A549 (cell line): ENCODE measurements at regions not wholly inside any gene's neighbourhood (a gene's known extent, or its start where the extent isn't known, plus 50 kb on each side); places are given as distances from the start of the nearest gene placed in this dataset.

ENCODE experiments used
- ATAC-seq, 2 experiments: fragments of 200-7000 bp in 1 of 2; fragments of >200 bp in 1 of 2; cut with Nextera tagmentation in 1 of 2; cut with Tn5 transposase in 1 of 2; 3 replicates each; pipeline versions ENCODE4 v1.8.0 to v1.9.1; 2018 to 2020; ENCODE audit warnings: mild to moderate bottlenecking in 1 of 2, moderate library complexity in 1 of 2
- CTCF ChIA-PET: fragments of 300-600 bp; sonication (Branson Sonifier 250); formaldehyde crosslinking; extraction: SDS; loops from one replicate; lab custom pipeline; 2021; ENCODE audit warnings: antibody characterized with exemption, inconsistent platforms; lab: Yijun Ruan, JAX
- POLR2A ChIA-PET: fragments of 350-600 bp; formaldehyde crosslinking; extraction: SDS; loops from one replicate; lab custom pipeline; 2021; ENCODE audit warnings: antibody characterized with exemption, inconsistent platforms; lab: Yijun Ruan, JAX
- DNase-seq, 2 experiments: peaks; one replicate each; pipeline versions ENCODE4 v3.0.0 to v3.0.0-alpha.2; 2011 to 2016; ENCODE audit warnings: low read depth in 1 of 2, low spot score in 1 of 2
- FAIRE-seq: peaks from 2 replicates; lab custom pipeline; 2011; peaks lifted over from hg19 to GRCh38; lab: Jason Lieb, UNC
- H3K27ac ChIP-seq, 2 experiments: fragments of >200 bp; sonication (Bioruptor Twin); formaldehyde crosslinking; 3 replicates each; pipeline ENCODE4 v1.5.1; 2016 to 2017
- H3K4me1 ChIP-seq: fragments of >200 bp; sonication (Bioruptor Twin); formaldehyde crosslinking; 3 replicates; pipeline ENCODE4 v1.6.1; 2016
- H3K4me2 ChIP-seq: fragments of >200 bp; sonication (Bioruptor Twin); formaldehyde crosslinking; 3 replicates; pipeline ENCODE4 v1.6.1; 2016
- H3K4me3 ChIP-seq: fragments of >200 bp; sonication (Bioruptor Twin); formaldehyde crosslinking; 3 replicates; pipeline ENCODE4 v1.5.1; 2016
- H3K9me3 ChIP-seq: fragments of >200 bp; sonication (Bioruptor Twin); formaldehyde crosslinking; 3 replicates; pipeline ENCODE4 v1.6.1; 2016
- CBX2 ChIP-seq: fragments of 200-600 bp; sonication (generic); IDR thresholded peaks from 2 replicates; pipeline ENCODE4 v1.6.1; 2016; ENCODE audit warnings: low read depth, mild to moderate bottlenecking, borderline replicate concordance
- CHD2 ChIP-seq: fragments of 150-350 bp; IDR thresholded peaks from 2 replicates; pipeline ENCODE4 v1.6.1; 2014; ENCODE audit warnings: low read length; ENCODE audit not compliant: partially characterized antibody
- ESRRA ChIP-seq: fragments of 150-350 bp; IDR thresholded peaks from 2 replicates; pipeline ENCODE4 v1.6.1; 2014; ENCODE audit warnings: mild to moderate bottlenecking, low read length, borderline replicate concordance
- GATA3 ChIP-seq: IDR thresholded peaks from 2 replicates; pipeline ENCODE4 v1.6.1; 2012; ENCODE audit warnings: borderline replicate concordance
- HDAC2 ChIP-seq: fragments of 200-600 bp; sonication (generic); IDR thresholded peaks from 2 replicates; pipeline ENCODE4 v1.6.1; 2016
- HOXB13 ChIP-seq: fragments of 250-450 bp; sonication (Bioruptor Pico); IDR thresholded peaks from 2 replicates; pipeline ENCODE4 v1.5.0; 2020; ENCODE audit warnings: low read depth, mild to moderate bottlenecking, moderate library complexity
- HOXB5 ChIP-seq: fragments of 250-450 bp; sonication (Bioruptor Pico); IDR thresholded peaks from 2 replicates; pipeline ENCODE4 v1.5.0; 2020; ENCODE audit warnings: mild to moderate bottlenecking, moderate library complexity
- JUNB ChIP-seq: fragments of >200 bp; sonication (Bioruptor Twin); formaldehyde crosslinking; IDR thresholded peaks from 2 replicates; pipeline ENCODE4 v1.6.1; 2016
- KDM1A ChIP-seq: fragments of 200-600 bp; sonication (generic); IDR thresholded peaks from 2 replicates; pipeline ENCODE4 v1.6.1; 2016; ENCODE audit warnings: low read depth, mild to moderate bottlenecking
- MAZ ChIP-seq: fragments of 150-350 bp; IDR thresholded peaks from 2 replicates; pipeline ENCODE4 v1.6.1; 2014; ENCODE audit warnings: antibody characterized with exemption, low read depth, low read length, borderline replicate concordance
- MYC ChIP-seq: IDR thresholded peaks from 2 replicates; pipeline ENCODE4 v1.6.1; 2012; ENCODE audit warnings: mild to moderate bottlenecking, inconsistent platforms, low read length, improper control_type of control experiment, borderline replicate concordance
- NPAS2 ChIP-seq: fragments of 250-450 bp; sonication (Bioruptor Pico); IDR thresholded peaks from 2 replicates; pipeline ENCODE4 v1.8.0; 2022; ENCODE audit warnings: mild to moderate bottlenecking, moderate library complexity, borderline replicate concordance
- POLR2A ChIP-seq: IDR thresholded peaks from 2 replicates; pipeline ENCODE4 v1.6.1; 2012; ENCODE audit warnings: mild to moderate bottlenecking, low read length
- RAD21 ChIP-seq, 2 experiments: fragments of >200 bp in 1 of 2; sonication (Bioruptor Twin) in 1 of 2; formaldehyde crosslinking in 1 of 2; IDR thresholded peaks in 1 of 2; conservative IDR thresholded peaks in 1 of 2; 2 replicates in 1 of 2; 3 replicates in 1 of 2; pipeline ENCODE4 v1.6.1; 2012 to 2018; ENCODE audit warnings: inconsistent platforms in 1 of 2
- SMC3 ChIP-seq: fragments of >200 bp; sonication (Bioruptor Twin); formaldehyde crosslinking; IDR thresholded peaks from 3 replicates; pipeline ENCODE4 v1.6.1; 2018; ENCODE audit warnings: inconsistent platforms
- SREBF2 ChIP-seq: fragments of 450-650 bp; IDR thresholded peaks from 2 replicates; pipeline ENCODE4 v1.6.1; 2014; ENCODE audit warnings: mild to moderate bottlenecking, moderate library complexity
- TFCP2L1 ChIP-seq: fragments of 250-450 bp; sonication (Bioruptor Pico); IDR thresholded peaks from 2 replicates; pipeline ENCODE4 v1.5.0; 2021; ENCODE audit warnings: mild to moderate bottlenecking
- ZNF302 ChIP-seq: fragments of 250-450 bp; sonication (Bioruptor Pico); IDR thresholded peaks from 2 replicates; pipeline ENCODE4 v1.9.0; 2021; ENCODE audit warnings: inconsistent platforms, mild to moderate bottlenecking, moderate library complexity
- WGBS: methylation state at CpG from one replicate; pipeline ENCODE4 v1.1.6; 2017; ENCODE audit errors: missing lambda C conversion rate; 5-methylcytosine and 5-hydroxymethylcytosine counted together
- TF ChIP-seq, protein P1 (sequence below): fragments of 450-650 bp; IDR thresholded peaks from 2 replicates; pipeline ENCODE4 v1.6.1; 2014; ENCODE audit warnings: antibody characterized with exemption
- TF ChIP-seq, protein P2 (sequence below): IDR thresholded peaks from 2 replicates; pipeline ENCODE4 v1.6.1; 2012; ENCODE audit warnings: low read depth, borderline replicate concordance
- TF ChIP-seq, protein P3 (sequence below): fragments of 150-350 bp; IDR thresholded peaks from 2 replicates; pipeline ENCODE4 v1.6.1; 2014; ENCODE audit warnings: low read depth, mild to moderate bottlenecking, low read length
- TF ChIP-seq, protein P4 (sequence below): fragments of >200 bp; sonication (Bioruptor Twin); formaldehyde crosslinking; IDR thresholded peaks from 3 replicates; pipeline ENCODE4 v1.5.1; 2016
- TF ChIP-seq, protein P5 (sequence below): IDR thresholded peaks from 2 replicates; pipeline ENCODE4 v1.6.1; 2012

DNA sequence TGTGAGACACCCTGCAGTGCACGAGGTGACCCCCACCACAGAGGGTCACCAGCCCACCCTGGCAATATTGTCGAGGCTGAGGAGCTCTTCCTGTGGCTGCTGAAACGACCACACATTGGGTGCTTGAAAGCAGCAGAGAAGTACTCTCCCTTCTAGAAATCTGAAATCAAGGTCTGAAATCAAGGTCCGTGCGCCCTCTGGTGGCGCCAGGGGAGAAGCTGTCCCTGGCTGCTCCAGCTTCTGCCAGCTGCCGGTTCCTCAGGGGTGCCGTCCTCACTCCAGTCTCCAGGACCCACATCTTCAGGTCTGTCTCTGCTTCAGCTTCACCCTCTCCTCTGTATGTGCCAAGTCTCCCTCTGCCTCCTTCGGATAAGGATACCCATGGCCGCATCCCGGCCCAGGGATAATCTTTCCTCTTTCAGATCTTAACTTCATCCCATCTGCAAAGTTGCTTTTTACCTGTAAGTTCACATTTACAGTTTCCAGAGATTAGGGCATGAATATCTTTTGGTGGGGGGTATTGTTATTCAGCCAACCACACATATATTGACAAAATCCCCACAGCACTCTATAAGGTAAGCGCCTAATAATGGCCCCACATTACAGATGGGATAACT lies 108.3 kb upstream of the PHACTR3 start:
- POLR2A ChIA-PET: interaction anchor here (0.9 kb wide), 1 partner anchor 514 kb away, joined by 3 read pairs; no protein-coding TSS in a partner anchor
- peak; percentile 65 for FAIRE-seq
- 12% methylated on average over 12 of the region's 12 CpGs for WGBS

DNA sequence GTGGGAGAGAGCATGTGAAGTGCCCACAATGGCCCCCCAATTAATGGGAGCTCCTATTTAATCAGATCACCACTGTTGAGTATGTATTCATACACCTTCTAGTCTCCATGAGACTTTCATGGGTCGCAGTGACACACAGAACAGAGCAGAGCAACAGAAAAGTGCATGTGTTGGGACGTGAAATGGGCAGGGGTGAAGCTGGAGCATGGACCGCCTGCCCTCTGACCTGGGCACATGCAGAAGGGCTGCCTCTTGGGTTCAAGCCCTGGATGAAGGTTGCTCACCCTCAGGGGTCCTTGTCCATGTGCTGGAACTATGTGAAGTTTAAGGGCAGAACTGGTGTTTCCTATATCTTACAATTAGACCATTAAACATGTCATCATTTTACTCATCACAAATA lies 106.0 kb upstream of the PHACTR3 start:
- DNase-seq (no peak), FAIRE-seq (no peak), ATAC-seq (no peak)
- Histone ChIP-seq H3K4me3 (no peak overlapping the region), H3K27ac (no peak overlapping the region), H3K4me2 (no peak overlapping the region), H3K9me3 (peaks cover 23% of the 10 kb centered on the region), H3K4me1 (no peaks in the 10 kb centered on the region)
- CTCF ChIA-PET: interaction anchor here (0.6 to 1.6 kb wide), 2 partner anchors 634 to 658 kb away, joined by 3 read pairs; no protein-coding TSS in a partner anchor
- 5% methylated on average over 3 of the region's 3 CpGs for WGBS
- TF ChIP-seq JUNB (no peak), SMC3 (no peak), ESRRA (no peak), CBX2 (no peak), GATA3 (no peak), POLR2A (no peak), MAZ (no peak), HOXB13 (no peak), ZNF302 (CRISPR knock-in tag) (no peak), CHD2 (no peak), SREBF2 (no peak), HDAC2 (no peak), HOXB5 (CRISPR knock-in tag) (no peak)
- TF ChIP-seq, protein P1, sequence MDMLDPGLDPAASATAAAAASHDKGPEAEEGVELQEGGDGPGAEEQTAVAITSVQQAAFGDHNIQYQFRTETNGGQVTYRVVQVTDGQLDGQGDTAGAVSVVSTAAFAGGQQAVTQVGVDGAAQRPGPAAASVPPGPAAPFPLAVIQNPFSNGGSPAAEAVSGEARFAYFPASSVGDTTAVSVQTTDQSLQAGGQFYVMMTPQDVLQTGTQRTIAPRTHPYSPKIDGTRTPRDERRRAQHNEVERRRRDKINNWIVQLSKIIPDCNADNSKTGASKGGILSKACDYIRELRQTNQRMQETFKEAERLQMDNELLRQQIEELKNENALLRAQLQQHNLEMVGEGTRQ: no peak
- TF ChIP-seq, protein P2, sequence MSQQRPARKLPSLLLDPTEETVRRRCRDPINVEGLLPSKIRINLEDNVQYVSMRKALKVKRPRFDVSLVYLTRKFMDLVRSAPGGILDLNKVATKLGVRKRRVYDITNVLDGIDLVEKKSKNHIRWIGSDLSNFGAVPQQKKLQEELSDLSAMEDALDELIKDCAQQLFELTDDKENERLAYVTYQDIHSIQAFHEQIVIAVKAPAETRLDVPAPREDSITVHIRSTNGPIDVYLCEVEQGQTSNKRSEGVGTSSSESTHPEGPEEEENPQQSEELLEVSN: no peak
- TF ChIP-seq, protein P3, sequence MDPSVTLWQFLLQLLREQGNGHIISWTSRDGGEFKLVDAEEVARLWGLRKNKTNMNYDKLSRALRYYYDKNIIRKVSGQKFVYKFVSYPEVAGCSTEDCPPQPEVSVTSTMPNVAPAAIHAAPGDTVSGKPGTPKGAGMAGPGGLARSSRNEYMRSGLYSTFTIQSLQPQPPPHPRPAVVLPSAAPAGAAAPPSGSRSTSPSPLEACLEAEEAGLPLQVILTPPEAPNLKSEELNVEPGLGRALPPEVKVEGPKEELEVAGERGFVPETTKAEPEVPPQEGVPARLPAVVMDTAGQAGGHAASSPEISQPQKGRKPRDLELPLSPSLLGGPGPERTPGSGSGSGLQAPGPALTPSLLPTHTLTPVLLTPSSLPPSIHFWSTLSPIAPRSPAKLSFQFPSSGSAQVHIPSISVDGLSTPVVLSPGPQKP: no peak
- POLR2A ChIA-PET: no interaction called here

More for the DNA sequence above, 108.3 kb upstream of the PHACTR3 start:
- Histone ChIP-seq H3K4me1 (no peaks in the 10 kb centered on the region), H3K9me3 (peaks cover 23% of the 10 kb centered on the region), H3K4me2 (no peak overlapping the region), H3K27ac (no peak overlapping the region), H3K4me3 (no peak overlapping the region)
- CTCF ChIA-PET: interaction anchor here (0.5 to 3.0 kb wide), 57 partner anchors 9 to 1934 kb away, joined by 3 to 31 read pairs (median 4); no protein-coding TSS in a partner anchor
- ATAC-seq (peak; percentile 91 to 95), DNase-seq (peak; percentile 67 to 71)
- TF ChIP-seq SMC3: peak; percentile 71
- TF ChIP-seq, protein P4, sequence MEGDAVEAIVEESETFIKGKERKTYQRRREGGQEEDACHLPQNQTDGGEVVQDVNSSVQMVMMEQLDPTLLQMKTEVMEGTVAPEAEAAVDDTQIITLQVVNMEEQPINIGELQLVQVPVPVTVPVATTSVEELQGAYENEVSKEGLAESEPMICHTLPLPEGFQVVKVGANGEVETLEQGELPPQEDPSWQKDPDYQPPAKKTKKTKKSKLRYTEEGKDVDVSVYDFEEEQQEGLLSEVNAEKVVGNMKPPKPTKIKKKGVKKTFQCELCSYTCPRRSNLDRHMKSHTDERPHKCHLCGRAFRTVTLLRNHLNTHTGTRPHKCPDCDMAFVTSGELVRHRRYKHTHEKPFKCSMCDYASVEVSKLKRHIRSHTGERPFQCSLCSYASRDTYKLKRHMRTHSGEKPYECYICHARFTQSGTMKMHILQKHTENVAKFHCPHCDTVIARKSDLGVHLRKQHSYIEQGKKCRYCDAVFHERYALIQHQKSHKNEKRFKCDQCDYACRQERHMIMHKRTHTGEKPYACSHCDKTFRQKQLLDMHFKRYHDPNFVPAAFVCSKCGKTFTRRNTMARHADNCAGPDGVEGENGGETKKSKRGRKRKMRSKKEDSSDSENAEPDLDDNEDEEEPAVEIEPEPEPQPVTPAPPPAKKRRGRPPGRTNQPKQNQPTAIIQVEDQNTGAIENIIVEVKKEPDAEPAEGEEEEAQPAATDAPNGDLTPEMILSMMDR: peak; percentile 85
- peak; percentile 70 to 74 for TF ChIP-seq RAD21 (conservative IDR thresholded peaks at IDR 0.05 in 1 of 2, IDR thresholded peaks at IDR 0.05 in 1 of 2)
- TF ChIP-seq NPAS2 (CRISPR knock-in tag): no peak

DNA sequence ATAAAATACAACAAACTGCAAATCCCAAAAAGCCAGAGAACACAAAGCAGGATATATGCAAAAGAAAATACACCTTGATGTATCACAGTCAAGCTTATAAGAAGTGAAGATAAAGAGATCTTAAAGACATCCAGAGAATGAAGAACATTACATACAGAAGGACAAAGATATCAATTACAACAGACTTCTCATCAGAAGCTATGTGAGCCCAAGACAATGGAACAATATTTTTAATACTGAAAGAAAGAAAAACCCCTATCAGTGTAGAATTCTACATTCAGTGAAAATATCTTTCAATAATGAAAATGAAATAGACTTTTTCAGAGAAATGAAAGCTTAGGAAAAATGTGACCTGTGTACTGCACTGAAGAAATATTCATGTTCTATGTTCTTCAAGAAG lies 104.5 kb upstream of the PHACTR3 start:
- peaks cover 23% of the 10 kb centered on the region for H3K9me3 ChIP-seq
- TF ChIP-seq, protein P5, sequence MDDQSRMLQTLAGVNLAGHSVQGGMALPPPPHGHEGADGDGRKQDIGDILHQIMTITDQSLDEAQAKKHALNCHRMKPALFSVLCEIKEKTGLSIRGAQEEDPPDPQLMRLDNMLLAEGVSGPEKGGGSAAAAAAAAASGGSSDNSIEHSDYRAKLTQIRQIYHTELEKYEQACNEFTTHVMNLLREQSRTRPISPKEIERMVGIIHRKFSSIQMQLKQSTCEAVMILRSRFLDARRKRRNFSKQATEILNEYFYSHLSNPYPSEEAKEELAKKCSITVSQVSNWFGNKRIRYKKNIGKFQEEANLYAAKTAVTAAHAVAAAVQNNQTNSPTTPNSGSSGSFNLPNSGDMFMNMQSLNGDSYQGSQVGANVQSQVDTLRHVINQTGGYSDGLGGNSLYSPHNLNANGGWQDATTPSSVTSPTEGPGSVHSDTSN: no peak
- no peak for TF ChIP-seq POLR2A
- TF ChIP-seq TFCP2L1 (CRISPR knock-in tag): no peak
- TF ChIP-seq NPAS2 (CRISPR knock-in tag): no peak
- TF ChIP-seq RAD21 (conservative IDR thresholded peaks at IDR 0.05 in 1 of 2, IDR thresholded peaks at IDR 0.05 in 1 of 2): no peak
- TF ChIP-seq ZNF302 (CRISPR knock-in tag): no peak
- TF ChIP-seq MYC: no peak
- TF ChIP-seq KDM1A: no peak
- no peak for TF ChIP-seq JUNB
- TF ChIP-seq HDAC2: no peak
- DNase-seq (no peak), ATAC-seq (no peak), FAIRE-seq (no peak)
- ChIA-PET POLR2A (no interaction called here), CTCF (interaction anchor here (0.7 kb wide), 1 partner anchor 328 kb away, joined by 3 read pairs; no protein-coding TSS in a partner anchor)
- H3K4me3 ChIP-seq: no peak overlapping the region
- no peak overlapping the region for H3K27ac ChIP-seq
- no peak overlapping the region for H3K4me2 ChIP-seq
- H3K4me1 ChIP-seq: no peaks in the 10 kb centered on the region
